Calu3 (cell line): ENCODE measurements at regions not wholly inside any gene's neighbourhood (a gene's known extent, or its start where the extent isn't known, plus 50 kb on each side); places are given as distances from the start of the nearest gene placed in this dataset.

Experiments
- BruUV-seq: library from RNA; stranded (reverse); fragments of 400-500 nt; replicated peaks from 2 replicates; lab custom pipeline; 2021; lab: Mats Ljungman, UMichigan
- CTCF ChIA-PET: fragments of 300-600 bp; sonication (Branson Sonifier 250); formaldehyde crosslinking; loops from one replicate; lab custom pipeline; 2022; ENCODE audit warnings: antibody characterized with exemption; lab: Charles Lee
- DNase-seq: peaks from one replicate; pipeline ENCODE4 v3.0.0; 2022
- H3K27ac Mint-ChIP-seq: one replicate; pipeline ENCODE4 v1.8.0; 2022; ENCODE audit warnings: mixed read lengths; ENCODE audit not compliant: unreplicated experiment
- H3K27me3 Mint-ChIP-seq: one replicate; pipeline ENCODE4 v1.8.0; 2022; ENCODE audit warnings: mixed read lengths; ENCODE audit not compliant: unreplicated experiment
- H3K36me3 Mint-ChIP-seq: one replicate; pipeline ENCODE4 v1.8.0; 2022; ENCODE audit warnings: mild to moderate bottlenecking, moderate library complexity, mixed read lengths; ENCODE audit not compliant: insufficient read depth, unreplicated experiment
- H3K4me1 Mint-ChIP-seq: one replicate; pipeline ENCODE4 v1.8.0; 2022; ENCODE audit warnings: mild to moderate bottlenecking, low read depth, mixed read lengths; ENCODE audit not compliant: unreplicated experiment
- H3K4me3 Mint-ChIP-seq: one replicate; pipeline ENCODE4 v1.8.0; 2022; ENCODE audit warnings: mild to moderate bottlenecking, low read depth, moderate library complexity, mixed read lengths; ENCODE audit not compliant: unreplicated experiment
- H3K9me3 Mint-ChIP-seq: one replicate; pipeline ENCODE4 v1.8.0; 2022; ENCODE audit warnings: low read depth, mixed read lengths; ENCODE audit not compliant: unreplicated experiment
- intact Hi-C: fragments of 100-400 bp; cut with micrococcal nuclease; formaldehyde crosslinking; loops from one replicate; pipeline ENCODE4 v1.10.0; 2022; ENCODE audit not compliant: unreplicated experiment
- TF ChIP-seq, protein P1 (sequence below): fragments of 200-600 bp; IDR thresholded peaks from one replicate; pipeline ENCODE4 v1.8.0; 2022; ENCODE audit warnings: antibody characterized with exemption; ENCODE audit not compliant: unreplicated experiment

DNA sequence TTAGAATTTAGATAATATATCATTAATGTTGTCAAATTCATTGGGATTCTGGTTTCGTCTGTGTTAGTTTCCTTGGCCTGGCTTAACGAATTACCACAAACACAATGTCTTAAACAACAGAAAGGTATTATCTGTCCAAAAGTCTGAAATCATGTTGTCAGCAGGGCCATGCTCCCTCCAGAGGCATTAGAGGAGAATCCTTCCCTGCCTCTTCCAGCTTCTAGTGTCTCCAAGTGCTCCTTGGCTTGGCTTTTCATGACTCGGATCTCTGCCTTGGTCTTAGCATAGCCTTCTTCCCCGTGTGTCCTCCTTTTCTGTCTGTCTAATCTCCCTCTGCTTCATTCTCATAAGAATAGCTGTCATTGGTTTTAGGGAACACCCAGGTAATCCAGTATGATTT lies 482.5 kb downstream of the SEMA3D start:
- Mint-ChIP-seq H3K36me3 (peaks cover 8% of the 10 kb centered on the region), H3K27me3 (no peaks in the 10 kb centered on the region), H3K4me1 (peaks cover 11% of the 10 kb centered on the region), H3K9me3 (no peaks in the 10 kb centered on the region), H3K4me3 (no peak overlapping the region), H3K27ac (no peak overlapping the region)
- TF ChIP-seq, protein P1, sequence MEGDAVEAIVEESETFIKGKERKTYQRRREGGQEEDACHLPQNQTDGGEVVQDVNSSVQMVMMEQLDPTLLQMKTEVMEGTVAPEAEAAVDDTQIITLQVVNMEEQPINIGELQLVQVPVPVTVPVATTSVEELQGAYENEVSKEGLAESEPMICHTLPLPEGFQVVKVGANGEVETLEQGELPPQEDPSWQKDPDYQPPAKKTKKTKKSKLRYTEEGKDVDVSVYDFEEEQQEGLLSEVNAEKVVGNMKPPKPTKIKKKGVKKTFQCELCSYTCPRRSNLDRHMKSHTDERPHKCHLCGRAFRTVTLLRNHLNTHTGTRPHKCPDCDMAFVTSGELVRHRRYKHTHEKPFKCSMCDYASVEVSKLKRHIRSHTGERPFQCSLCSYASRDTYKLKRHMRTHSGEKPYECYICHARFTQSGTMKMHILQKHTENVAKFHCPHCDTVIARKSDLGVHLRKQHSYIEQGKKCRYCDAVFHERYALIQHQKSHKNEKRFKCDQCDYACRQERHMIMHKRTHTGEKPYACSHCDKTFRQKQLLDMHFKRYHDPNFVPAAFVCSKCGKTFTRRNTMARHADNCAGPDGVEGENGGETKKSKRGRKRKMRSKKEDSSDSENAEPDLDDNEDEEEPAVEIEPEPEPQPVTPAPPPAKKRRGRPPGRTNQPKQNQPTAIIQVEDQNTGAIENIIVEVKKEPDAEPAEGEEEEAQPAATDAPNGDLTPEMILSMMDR: no peak
- CTCF ChIA-PET: no interaction called here
- intact Hi-C loops: no loop called here
- BruUV-seq: no TSS peak
- no peak for DNase-seq

DNA sequence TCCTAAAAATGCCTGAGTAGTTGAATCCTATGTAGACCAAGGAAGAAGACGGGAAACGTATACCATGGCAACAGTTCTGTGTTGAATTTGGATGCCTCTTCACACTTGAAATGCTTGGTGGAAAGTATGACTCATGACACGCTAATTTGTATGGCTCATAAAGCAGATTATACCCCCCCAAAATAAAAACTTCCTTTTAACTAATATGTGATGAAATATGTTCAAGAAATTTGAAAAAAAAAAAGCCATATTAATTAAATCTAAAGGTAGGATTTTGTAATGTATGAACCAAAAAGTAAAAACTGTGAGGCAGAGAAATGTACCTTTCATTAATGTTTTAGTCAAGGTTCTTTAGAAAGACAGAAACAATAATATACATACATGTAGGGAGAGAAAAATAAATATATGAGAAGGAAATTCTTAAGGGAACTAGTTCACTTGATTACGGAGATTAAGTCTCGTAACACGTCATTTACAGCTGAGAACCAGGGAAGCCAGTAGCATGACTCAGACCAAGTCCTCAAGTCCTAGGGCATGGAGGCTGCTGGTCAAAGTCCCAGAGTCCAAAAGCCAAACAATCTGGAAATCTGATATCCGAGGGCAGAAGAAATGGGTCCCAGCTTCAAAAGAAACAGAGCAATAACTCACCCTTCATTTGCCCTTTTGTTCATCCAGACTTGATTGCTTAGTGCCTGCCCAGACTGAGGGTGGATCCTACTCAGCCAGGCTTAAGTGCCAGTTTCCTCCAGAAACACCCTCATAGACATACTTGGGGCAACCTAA lies 485.1 kb downstream of the SEMA3D start:
- TF ChIP-seq, protein P1: no peak
- Mint-ChIP-seq H3K4me3 (no peak overlapping the region), H3K27me3 (no peaks in the 10 kb centered on the region), H3K9me3 (no peaks in the 10 kb centered on the region), H3K27ac (peak overlapping the region; percentile 84), H3K4me1 (peaks cover 13% of the 10 kb centered on the region), H3K36me3 (peaks cover 8% of the 10 kb centered on the region)
- intact Hi-C loops: no loop called here
- BruUV-seq: no TSS peak
- CTCF ChIA-PET: interaction anchor here (0.9 kb wide), 1 partner anchor 22 kb away, joined by 3 read pairs; no protein-coding TSS in a partner anchor
- DNase-seq: peak; percentile 56

DNA sequence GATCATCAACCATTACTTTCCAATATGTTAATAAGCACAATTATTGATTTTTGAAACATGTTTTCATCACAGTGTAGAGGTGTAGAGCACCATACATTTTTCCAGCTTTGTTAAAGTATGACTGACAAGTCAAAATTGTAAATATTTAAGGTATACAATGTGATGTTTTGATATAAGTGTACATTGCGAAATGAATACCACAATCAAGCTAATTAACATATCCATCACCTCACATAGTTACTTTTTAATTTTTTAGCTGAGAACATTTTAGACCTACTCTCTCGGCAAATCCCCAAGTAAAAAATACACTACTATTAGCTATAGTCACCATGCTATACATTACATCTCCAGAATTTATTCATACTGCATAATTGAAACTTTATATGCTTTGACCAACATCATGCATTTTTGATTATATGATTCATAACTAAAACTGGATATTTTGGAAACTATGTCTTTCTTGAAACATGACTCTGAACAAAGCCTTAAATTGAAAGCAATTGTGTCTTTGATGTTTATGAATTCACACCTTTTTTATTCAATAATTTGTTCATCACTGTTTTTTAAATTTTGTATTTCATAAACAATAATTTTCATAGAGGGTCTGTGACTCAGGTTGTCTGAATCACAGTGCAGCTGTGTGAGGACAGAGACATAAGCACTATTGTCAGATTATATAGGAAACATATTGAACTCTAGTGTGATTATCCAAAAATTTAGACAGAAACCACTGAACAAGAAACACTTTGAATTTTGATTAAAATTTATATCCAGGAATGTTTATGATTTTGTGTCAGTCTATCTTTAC lies 486.1 kb downstream of the SEMA3D start:
- DNase-seq: no peak
- peaks cover 13% of the 10 kb centered on the region for H3K4me1 Mint-ChIP-seq
- H3K9me3 Mint-ChIP-seq: no peaks in the 10 kb centered on the region
- intact Hi-C loops: no loop called here
- H3K27me3 Mint-ChIP-seq: no peaks in the 10 kb centered on the region
- TF ChIP-seq, protein P1: no peak
- H3K36me3 Mint-ChIP-seq: peaks cover 8% of the 10 kb centered on the region
- H3K4me3 Mint-ChIP-seq: no peak overlapping the region
- no TSS peak for BruUV-seq
- H3K27ac Mint-ChIP-seq: no peak overlapping the region
- CTCF ChIA-PET: no interaction called here

DNA sequence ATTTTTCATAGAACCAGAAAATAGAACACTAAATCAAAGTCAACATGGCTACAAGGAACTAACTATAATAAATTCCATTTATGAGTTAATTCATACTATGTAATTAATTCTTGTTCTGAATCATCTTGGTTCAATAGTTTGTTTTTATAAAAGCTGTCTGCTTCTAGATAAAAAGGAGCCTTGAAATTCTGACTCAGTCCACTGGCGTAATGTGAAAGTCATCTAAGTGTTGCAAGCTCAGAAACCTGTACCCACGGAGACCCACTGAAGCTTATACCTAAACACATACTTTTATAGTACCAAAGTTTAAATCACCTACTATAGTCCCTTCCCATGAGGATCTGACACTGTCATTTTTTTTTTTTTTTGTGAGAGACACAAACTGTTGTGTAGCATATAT lies 489.4 kb downstream of the SEMA3D start:
- H3K4me3 Mint-ChIP-seq: no peak overlapping the region
- intact Hi-C loops: no loop called here
- no peak for DNase-seq
- H3K27me3 Mint-ChIP-seq: no peaks in the 10 kb centered on the region
- peaks cover 8% of the 10 kb centered on the region for H3K36me3 Mint-ChIP-seq
- H3K9me3 Mint-ChIP-seq: no peaks in the 10 kb centered on the region
- H3K4me1 Mint-ChIP-seq: peaks cover 8% of the 10 kb centered on the region
- no TSS peak for BruUV-seq
- TF ChIP-seq, protein P1: no peak
- CTCF ChIA-PET: interaction anchor here (0.7 to 0.9 kb wide), 2 partner anchors 9 to 1325 kb away, joined by 3 to 4 read pairs; no protein-coding TSS in a partner anchor
- no peak overlapping the region for H3K27ac Mint-ChIP-seq
